SK-MEL-5 (cell line): ENCODE measurements at regions not wholly inside any gene's neighbourhood (a gene's known extent, or its start where the extent isn't known, plus 50 kb on each side); places are given as distances from the start of the nearest gene placed in this dataset.

Source experiments
- DNase-seq: peaks from one replicate; pipeline ENCODE4 v3.0.0-alpha.2; 2016; ENCODE audit warnings: low read depth, low spot score
- in situ Hi-C: cut with HindIII; loops from 2 replicates; pipeline ENCODE4 v1.10.0; 2016; ENCODE audit warnings: low sequenced_read_pairs, high pct_unique_total_duplicates, low pct_unique_long_range_greater_than_20kb

DNA sequence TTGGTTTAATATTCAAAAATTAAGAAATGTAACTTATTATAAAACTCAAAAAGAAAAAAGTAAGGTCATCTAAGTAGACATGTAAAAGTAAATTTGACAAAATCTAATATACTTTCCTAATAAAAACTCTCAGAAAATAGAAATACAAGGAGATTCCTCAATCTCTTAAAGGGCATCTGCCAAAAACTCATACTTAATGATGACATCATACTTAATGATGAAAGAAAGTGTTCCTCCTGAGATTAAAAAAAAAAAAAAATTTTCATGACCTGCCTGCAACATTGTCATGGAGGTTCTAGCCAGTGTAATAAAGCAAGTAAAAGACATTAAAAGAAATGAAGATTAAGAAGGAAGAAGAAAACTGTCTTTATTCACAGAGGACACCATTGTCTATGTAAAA is 325.7 kb upstream of the BTBD3 start:
- in situ Hi-C loops: no loop called here

DNA sequence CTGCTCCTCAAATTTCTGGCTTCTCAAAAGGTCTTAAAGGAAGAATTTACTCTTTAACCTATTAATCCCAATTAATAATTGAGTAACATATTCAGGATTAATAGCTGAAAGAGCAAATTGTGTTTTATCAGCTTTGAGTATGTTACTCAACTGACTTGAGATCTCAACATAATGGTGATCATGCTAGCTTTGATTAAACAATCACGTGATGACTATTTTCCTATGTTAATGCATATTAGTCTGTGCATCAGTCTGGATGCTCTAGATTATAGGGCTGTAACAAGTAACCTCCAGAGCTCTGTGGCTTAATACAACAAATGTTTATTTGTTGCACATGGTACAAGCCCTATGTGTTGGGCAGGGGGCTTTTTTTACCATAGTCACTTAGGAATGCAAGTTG is 313.4 kb upstream of the BTBD3 start:
- no peak for DNase-seq

More for the DNA sequence above, 325.7 kb upstream of the BTBD3 start:
- no peak for DNase-seq

DNA sequence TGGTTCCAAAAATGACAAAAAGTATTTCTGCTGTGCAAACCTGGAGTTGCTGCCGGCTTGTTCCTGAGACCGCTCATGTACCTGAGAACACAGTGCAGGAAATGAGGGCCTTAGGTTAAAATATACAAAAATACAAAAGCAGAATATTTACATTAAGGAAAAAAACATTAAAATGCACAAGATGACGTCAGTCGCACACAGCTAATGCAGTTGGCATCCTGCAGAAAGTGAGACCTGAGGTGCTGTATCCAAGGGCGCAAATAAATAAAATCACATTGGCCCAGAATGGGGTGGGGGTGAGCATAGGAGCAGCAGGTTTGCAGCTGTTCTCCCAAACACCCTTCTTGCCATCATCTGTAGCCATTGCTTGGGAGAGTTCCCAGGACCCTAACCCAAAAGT is 310.6 kb upstream of the BTBD3 start:
- in situ Hi-C loops: no loop called here
- no peak for DNase-seq

More for the DNA sequence above, 313.4 kb upstream of the BTBD3 start:
- in situ Hi-C loops: no loop called here

DNA sequence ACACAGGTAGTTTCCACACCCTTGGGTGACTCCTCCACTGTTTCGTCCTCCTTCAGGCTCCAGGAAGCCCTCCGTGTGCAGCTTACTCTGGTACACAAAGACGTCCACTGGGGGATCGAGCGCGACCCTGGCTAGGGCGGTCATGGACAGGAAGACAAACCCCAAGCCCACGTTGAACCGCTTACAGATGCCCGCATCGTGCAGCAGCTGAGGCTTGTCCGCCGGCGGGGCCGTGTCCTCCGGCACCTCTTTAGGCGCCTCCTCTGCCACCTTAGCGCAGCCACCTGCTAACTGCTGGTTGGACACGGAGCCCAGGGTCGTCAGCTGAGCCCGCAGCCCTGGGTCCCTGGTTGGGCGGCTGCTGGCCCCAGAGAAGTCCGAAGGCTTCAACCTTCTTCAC is 309.0 kb upstream of the BTBD3 start:
- in situ Hi-C loops: no loop called here
- DNase-seq: no peak

DNA sequence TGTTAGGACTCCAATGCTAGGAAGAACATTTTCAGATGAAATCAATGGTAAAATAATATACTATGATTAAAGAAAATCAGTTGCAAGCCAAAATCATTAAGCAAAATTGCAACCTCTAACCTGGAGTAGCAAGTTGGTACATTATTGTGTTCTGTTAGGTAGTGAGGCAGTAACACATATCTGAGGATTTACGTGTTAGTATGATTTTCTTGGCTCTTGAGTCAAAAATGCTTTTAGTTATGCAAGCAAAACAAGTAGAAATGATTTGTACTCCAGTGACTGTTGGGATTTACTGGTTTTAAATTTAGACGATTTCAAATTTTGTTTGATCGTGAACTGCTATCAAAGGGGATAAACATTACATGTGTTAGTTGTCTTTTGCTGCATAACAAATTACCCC is 293.0 kb upstream of the BTBD3 start:
- in situ Hi-C loops: no loop called here
- DNase-seq: no peak

DNA sequence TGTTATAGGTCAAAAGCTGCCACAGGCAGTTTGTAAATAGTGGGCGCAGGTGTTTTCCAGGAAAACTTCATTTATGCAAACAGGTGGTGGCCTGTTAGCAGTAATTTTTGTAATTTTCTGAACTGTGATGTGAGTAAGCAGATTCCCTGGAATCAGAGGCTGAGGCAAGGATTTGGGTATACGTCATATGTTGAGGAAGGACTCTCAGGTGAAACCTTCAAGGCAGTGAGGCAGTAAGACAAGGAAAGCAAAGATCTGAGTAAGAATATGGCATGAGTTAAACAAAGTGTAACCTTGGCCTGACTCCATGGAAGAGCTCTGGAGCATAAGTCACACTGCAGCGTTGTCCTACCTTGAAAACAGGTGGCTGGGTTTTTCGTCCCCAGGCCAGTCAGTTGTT is 291.1 kb upstream of the BTBD3 start:
- no peak for DNase-seq
- in situ Hi-C loops: no loop called here

DNA sequence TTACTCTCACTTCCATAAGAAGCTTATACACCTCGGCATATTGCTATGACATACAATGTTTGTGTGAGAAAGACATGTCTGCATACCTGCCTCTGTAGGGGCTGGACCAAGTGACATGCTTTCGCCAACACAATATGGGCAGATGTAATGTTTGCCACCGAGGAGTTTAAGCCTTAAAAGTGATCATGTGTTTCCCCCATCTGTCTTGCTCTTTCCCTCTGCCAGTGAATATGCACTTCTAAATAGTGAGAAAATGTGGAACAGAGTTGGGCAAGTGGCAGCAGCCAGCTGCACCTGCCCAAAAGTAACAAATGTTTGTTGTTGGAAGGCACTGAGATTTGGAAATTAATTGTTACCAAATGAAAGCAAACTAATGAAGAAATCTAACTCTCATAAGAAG is 274.8 kb upstream of the BTBD3 start:
- in situ Hi-C loops: no loop called here
- no peak for DNase-seq

DNA sequence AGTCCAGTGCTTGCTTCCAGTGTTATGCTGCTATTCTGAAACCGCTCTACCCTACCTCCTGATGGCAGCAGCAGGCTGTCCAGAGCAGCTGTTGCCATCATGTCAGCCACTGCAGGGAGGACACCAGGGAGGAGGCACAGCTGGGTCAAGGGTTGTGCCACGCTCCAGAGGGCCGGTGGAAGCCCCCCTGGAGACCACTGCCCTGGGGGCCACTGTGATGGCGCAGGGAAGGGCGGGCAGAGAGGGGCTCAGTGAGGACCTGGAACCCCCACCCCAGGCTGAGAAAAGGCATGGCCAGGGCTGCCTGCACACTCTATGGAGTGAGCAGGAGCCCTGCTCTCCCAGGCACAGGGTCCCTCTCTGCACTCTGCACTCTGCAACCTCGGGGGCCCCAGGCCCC is 271.3 kb upstream of the BTBD3 start:
- in situ Hi-C loops: no loop called here
- DNase-seq: peak; percentile 30

DNA sequence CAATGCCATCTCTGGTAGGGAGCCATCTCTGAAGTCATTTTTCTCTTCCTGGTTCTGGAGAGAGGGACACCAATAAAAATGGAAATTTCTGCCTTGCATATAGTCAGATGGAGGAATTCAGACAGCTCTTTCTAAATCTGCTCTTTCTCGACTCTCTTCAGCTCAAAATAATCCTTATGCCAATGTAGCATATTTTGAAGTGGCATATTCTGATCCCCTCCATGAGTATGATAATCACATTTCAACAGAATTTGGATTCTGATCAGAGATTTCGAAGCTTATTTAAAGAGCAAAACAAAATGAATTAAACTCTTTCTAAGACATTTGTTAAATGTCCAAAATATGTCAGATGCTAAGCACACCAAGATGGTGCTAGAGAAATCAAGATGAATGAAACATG is 267.1 kb upstream of the BTBD3 start:
- DNase-seq: no peak
- in situ Hi-C loops: no loop called here

DNA sequence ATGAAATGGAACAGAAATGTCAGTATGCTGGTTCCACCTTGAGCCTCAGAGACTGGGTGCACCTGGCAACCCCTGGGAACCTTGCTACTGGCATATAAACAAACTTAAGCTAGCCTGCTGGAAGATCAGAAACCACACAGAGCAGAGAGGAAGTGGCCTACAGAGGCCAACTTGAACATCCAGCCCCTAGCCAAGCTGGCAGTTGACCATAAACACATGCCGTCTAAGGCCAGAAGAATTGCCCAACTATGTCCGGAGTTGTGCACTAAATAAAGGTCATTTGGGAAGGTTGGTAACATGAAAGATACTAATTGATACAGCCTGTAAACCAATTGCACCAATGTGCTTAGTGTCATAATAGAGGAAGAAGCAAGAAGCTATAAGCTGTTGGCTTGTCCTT is 266.6 kb upstream of the BTBD3 start:
- no peak for DNase-seq
- in situ Hi-C loops: no loop called here

DNA sequence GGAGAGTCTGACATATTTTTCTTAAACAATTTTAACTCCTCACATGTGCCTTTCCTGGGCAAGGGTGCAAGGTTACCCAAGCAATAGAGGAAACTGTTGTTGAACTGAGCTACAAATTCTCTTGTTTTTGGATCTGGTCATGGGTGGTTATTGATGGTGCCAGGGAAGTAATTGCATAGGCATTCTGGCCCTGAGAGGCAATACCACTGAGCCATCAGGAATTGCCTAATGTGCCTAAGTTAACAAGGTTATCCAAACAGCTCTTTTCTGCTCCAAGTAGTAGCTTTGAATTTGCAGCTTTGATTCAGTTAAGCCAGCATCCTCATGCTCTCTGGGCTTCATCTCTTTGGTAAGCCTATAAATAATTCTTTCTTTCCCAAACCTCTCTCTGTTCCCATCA is 266.0 kb upstream of the BTBD3 start:
- DNase-seq: no peak
- in situ Hi-C loops: no loop called here

DNA sequence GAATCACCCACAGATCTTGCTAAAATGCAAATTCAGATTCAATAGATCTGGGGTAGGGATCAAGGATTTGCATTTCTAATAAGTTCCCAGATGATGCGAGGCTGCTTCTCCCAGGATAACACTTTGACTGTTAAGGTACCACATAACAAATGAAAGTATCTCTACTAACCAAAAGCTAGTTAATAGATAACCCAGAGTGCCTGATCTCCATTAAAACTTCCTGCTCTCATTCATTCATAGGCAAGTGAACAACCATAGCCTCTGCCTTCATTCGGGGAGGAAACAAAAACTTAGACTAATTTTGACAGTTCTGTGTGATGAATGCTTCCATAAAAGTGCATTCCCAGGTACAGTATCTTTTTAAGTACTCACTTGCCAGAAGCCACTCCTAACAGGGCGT is 265.6 kb upstream of the BTBD3 start:
- in situ Hi-C loops: no loop called here
- no peak for DNase-seq

DNA sequence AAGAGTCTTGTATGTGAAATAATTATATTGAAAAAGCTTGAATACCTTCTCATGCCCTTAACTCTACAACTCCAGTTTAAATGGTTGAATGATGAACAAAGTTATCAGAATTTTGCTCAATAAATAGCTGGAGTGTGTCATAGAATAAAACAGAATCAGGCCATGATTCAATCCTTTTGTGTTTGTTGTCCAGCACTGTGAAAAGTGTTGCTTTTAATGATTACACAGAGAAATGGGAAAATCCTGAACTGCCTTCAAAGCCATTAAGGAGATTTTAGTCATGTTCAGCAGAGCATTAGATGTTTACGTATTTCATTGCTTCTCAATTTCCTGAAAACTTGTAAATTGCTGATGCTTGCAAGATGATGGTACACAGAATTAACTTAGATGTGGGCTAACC is 262.9 kb upstream of the BTBD3 start:
- in situ Hi-C loops: no loop called here
- no peak for DNase-seq

DNA sequence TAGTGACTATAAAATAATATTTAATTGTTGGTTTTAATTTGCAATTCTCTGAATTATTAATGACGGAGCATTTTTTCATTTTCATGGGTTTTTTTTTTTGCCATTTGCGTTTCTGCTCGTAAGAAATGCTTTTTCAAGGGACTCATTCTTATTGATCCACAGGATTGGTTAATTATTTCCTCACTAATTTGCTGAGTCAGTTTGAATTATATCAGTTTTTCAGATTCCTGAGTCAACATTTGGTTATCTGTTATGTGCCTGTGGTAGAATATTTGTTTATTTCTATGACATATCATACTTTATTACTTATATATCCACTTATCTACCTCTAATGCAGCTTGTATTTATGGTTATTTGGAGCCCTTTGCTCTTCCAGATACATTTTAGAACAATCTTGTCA is 257.0 kb upstream of the BTBD3 start:
- no peak for DNase-seq
- in situ Hi-C loops: no loop called here

DNA sequence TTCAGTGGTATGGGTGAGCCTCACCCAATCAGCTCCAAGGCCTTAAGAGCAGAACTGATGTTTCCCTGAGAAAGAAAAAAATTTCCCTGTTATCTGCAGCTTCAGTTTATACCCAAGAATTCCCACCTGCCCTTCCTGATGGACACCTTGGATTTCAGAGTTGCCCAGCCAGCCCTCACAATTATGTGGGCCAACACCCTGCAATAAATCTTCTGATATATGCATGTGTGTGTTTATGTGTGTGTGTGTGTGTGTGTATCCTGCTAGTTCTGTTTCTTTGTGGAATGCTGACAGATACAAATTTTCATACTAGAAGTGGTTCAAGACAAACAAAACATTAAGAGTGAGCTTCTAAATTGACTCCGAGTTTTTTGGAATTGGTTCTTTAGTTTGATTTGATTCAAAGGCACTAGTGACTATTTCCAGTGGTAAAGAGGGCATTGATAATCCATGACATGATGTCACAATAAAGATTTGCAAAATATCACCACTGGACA is 246.6 kb upstream of the BTBD3 start:
- in situ Hi-C loops: no loop called here
- no peak for DNase-seq

DNA sequence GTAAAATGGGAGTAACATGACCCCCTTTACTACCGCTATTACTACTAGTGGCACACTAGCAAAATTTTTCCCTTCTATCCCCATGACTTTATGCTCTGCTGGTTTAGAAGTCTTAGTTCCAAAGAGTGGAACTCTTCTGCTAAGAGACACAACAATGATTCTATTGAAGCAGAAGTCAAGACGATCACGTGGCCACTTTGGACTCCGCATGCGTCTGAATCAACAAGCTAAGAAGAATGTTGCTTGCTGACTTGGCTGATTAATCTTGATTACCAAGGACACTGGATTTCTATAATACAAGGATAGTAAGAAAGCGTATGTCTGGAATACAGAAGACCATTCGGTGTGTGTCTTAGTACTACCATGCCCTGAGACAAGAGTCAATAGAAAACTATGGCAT is 244.7 kb upstream of the BTBD3 start:
- in situ Hi-C loops: no loop called here
- peak; percentile 58 for DNase-seq

DNA sequence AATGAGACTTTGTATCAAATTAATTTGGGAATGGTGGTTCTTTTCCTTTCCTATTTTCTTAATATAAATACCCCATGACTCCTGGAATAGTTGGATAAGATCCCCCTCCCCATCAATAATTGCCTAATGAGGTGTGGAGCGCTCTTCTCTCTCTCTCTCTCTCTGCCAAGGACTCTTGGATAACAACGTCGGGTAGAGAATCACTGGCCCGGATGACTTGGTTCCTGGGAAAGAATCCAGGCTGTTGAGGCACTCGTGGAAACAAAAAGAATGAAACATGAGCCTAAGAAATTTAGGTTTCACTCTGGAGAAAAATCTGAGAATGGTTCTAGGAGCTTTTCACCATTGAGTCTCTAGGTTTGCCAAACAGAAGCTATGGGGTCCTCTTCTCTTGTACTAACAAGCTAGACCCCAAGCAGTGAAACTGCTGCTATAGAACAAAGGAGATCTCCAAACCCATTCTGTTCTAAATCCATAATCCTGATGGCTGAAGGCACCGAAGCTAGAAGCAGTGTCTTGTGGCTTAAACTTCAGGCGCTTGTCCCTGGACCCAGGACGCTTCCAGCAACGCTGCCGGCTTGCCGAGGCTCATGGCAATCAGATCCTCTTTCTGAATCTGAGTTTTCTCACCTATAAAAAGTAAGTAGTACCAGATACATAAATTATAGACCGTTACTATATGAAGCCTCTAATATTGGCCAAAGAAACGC is 241.6 kb upstream of the BTBD3 start:
- in situ Hi-C loops: no loop called here
- no peak for DNase-seq

DNA sequence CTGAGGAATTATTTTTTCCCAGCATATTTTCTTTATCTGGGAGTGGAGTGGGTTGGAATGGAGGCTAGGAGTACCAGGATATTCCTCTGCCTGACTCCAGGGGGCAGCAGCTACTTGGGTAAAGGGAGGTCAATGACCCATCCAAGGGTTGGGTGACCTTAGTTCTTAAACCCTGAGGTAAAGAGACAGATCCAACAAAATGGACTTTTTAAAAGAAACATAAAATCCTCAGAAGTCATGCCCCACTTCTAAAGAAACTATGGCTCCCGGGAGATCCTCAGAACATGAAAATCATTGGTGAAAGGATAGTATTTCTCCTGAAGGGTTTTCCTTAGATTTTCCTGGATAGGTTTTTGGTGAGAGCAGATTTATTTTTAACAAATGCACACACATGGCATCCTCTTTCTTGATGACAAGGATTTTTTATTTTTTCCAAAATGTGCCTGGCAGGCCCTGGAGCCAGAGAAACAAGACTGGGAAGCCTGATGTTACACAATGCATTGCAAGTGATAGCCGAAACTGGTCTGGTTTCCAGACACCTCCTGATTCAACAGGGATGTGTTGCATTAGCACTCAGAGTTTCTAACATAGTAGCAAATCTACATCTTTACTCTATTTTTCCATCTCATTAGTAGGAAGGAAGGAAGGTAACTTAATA is 240.9 kb upstream of the BTBD3 start:
- in situ Hi-C loops: no loop called here
- DNase-seq: peak; percentile 70

DNA sequence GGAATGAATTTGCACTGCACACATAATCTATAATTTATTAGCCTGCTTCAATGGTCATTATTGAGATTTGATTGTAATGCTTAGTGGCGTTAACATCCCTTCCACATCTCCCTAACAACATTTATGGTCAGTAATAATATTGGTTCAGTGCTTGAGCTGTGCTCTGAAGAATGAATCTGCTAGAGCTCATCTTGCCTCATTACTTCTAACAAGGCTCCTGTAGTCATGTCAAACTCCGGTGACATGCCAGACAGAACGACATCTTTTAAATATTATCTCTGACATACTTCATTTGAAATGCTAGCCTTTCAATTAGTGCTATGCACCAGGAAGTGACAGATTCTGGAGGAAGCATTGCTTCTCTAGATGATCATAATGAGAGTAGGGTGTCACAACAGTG is 240.3 kb upstream of the BTBD3 start:
- in situ Hi-C loops: no loop called here

More for the DNA sequence above, 240.3 kb upstream of the BTBD3 start:
- no peak for DNase-seq
